Smooth muscle cell (in vitro differentiated cells): ENCODE measurements at regions not wholly inside any gene's neighbourhood (a gene's known extent, or its start where the extent isn't known, plus 50 kb on each side); places are given as distances from the start of the nearest gene placed in this dataset.
"Not testable (repeated sequence)": the region's sequence is repeated elsewhere in the genome, so short reads cannot be mapped to it uniquely, and the experiment has no call there.

Experiments used
- DNase-seq: peaks from one replicate; lab custom pipeline; 2025; ENCODE audit not compliant: unreplicated experiment; lab: John Stamatoyannopoulos, UW
- H2AFZ ChIP-seq: fragments of 200-600 bp; sonication (generic); 2 replicates; pipeline ENCODE4 v1.6.0; 2016; ENCODE audit warnings: antibody characterized with exemption, low read depth, mild to moderate bottlenecking
- H3F3A ChIP-seq: fragments of 200-600 bp; sonication (generic); 2 replicates; pipeline ENCODE4 v1.6.0; 2017; ENCODE audit warnings: antibody characterized with exemption, low read depth
- H3K27ac ChIP-seq: fragments of 200-600 bp; sonication (generic); 2 replicates; pipeline ENCODE4 v1.5.1; 2016; ENCODE audit warnings: low read depth, mild to moderate bottlenecking
- H3K27me3 ChIP-seq: fragments of 200-600 bp; sonication (generic); 2 replicates; pipeline ENCODE4 v1.6.1; 2016; ENCODE audit warnings: low read depth, mild to moderate bottlenecking
- H3K36me3 ChIP-seq: fragments of 200-600 bp; sonication (generic); 2 replicates; pipeline ENCODE4 v1.5.1; 2016; ENCODE audit warnings: low read depth
- H3K4me1 ChIP-seq: fragments of 200-600 bp; sonication (generic); 2 replicates; pipeline ENCODE4 v1.5.1; 2016; ENCODE audit warnings: low read depth
- H3K4me2 ChIP-seq: fragments of 200-600 bp; sonication (generic); 2 replicates; pipeline ENCODE4 v1.6.0; 2016; ENCODE audit warnings: mild to moderate bottlenecking
- H3K4me3 ChIP-seq: fragments of 200-600 bp; sonication (generic); 2 replicates; pipeline ENCODE4 v1.5.1; 2016; ENCODE audit warnings: mild to moderate bottlenecking
- H3K79me2 ChIP-seq: fragments of 200-600 bp; sonication (generic); 2 replicates; pipeline ENCODE4 v1.6.0; 2016; ENCODE audit warnings: low read depth, mild to moderate bottlenecking
- H3K9ac ChIP-seq: fragments of 200-600 bp; sonication (generic); 2 replicates; pipeline ENCODE4 v1.6.0; 2016; ENCODE audit warnings: low read depth
- H3K9me3 ChIP-seq: fragments of 200-600 bp; sonication (generic); replicated peaks from 2 replicates; pipeline ENCODE4 v1.5.1; 2016; ENCODE audit warnings: low read depth
- H4K20me1 ChIP-seq: fragments of 200-600 bp; sonication (generic); 2 replicates; pipeline ENCODE4 v1.6.0; 2016; ENCODE audit warnings: low read depth
- WGBS: methylation state at CpG from one replicate; pipeline ENCODE4 v1.1.7; 2016; ENCODE audit warnings: low lambda C conversion rate; 5-methylcytosine and 5-hydroxymethylcytosine counted together
- TF ChIP-seq, protein P1 (sequence below): fragments of 200-600 bp; sonication (generic); IDR thresholded peaks from 2 replicates; pipeline ENCODE4 v1.5.1; 2017; ENCODE audit warnings: borderline replicate concordance, mild to moderate bottlenecking, antibody characterized with exemption; ENCODE audit not compliant: insufficient read depth, poor library complexity, severe bottlenecking

DNA sequence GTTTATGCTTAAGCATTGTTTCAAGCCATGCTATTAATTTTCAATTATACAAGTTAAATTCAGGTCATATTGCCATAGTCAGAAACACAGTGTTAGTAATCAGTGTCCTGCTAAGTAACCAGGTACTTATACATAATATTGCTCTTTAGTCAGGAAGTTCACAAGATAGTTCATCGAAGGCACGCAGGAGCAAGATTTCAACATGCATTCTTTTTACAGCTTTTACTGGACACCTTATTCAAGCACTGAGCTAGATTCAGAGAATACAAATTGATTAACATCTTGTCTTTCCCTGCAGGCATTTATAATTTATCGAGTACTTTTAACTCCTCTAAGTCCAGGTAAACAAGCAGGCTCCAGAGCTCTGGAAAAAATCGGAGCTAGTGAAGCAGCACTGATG is 202.3 kb upstream of the BRINP3 start:
- Histone ChIP-seq H3K27me3 (no peaks in the 10 kb centered on the region), H3K9ac (no peak overlapping the region), H3K27ac (no peak overlapping the region), H3F3A (no peaks in the 10 kb centered on the region), H3K4me2 (no peak overlapping the region), H3K36me3 (no peaks in the 10 kb centered on the region), H3K4me3 (no peak overlapping the region), H4K20me1 (no peaks in the 10 kb centered on the region), H2AFZ (no peak overlapping the region), H3K9me3 (no peaks in the 10 kb centered on the region), H3K79me2 (no peaks in the 10 kb centered on the region), H3K4me1 (no peaks in the 10 kb centered on the region)
- TF ChIP-seq, protein P1, sequence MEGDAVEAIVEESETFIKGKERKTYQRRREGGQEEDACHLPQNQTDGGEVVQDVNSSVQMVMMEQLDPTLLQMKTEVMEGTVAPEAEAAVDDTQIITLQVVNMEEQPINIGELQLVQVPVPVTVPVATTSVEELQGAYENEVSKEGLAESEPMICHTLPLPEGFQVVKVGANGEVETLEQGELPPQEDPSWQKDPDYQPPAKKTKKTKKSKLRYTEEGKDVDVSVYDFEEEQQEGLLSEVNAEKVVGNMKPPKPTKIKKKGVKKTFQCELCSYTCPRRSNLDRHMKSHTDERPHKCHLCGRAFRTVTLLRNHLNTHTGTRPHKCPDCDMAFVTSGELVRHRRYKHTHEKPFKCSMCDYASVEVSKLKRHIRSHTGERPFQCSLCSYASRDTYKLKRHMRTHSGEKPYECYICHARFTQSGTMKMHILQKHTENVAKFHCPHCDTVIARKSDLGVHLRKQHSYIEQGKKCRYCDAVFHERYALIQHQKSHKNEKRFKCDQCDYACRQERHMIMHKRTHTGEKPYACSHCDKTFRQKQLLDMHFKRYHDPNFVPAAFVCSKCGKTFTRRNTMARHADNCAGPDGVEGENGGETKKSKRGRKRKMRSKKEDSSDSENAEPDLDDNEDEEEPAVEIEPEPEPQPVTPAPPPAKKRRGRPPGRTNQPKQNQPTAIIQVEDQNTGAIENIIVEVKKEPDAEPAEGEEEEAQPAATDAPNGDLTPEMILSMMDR: no peak
- WGBS: 80% methylated on average over 4 of the region's 4 CpGs
- no peak for DNase-seq

DNA sequence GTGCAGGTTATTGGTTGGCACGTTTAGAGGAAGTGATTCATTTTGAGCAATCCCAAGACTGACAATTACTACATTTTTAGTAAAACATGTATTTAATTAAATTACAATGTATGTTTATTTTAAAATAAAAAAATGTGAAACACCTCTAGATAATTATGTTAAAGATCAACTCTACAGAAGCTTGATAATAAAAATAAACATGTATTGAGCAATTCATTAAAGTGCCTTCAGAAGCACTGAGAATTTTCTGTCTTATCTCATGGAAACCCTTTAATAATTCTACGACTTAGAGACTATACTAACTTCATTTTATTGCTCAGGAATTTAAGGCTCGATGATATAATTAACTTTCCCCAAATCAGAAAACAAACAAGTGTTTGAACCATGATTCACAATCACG is 208.0 kb upstream of the BRINP3 start:
- no peaks in the 10 kb centered on the region for H3F3A ChIP-seq
- no peak overlapping the region for H3K4me3 ChIP-seq
- no peaks in the 10 kb centered on the region for H3K9me3 ChIP-seq
- WGBS: 87% methylated on average over 4 of the region's 4 CpGs
- H3K27ac ChIP-seq: no peak overlapping the region
- TF ChIP-seq, protein P1: no peak
- H2AFZ ChIP-seq: no peak overlapping the region
- no peaks in the 10 kb centered on the region for H3K79me2 ChIP-seq
- H4K20me1 ChIP-seq: no peaks in the 10 kb centered on the region
- no peak for DNase-seq
- no peak overlapping the region for H3K4me2 ChIP-seq
- no peak overlapping the region for H3K9ac ChIP-seq
- H3K4me1 ChIP-seq: no peaks in the 10 kb centered on the region
- no peaks in the 10 kb centered on the region for H3K36me3 ChIP-seq
- H3K27me3 ChIP-seq: no peaks in the 10 kb centered on the region

DNA sequence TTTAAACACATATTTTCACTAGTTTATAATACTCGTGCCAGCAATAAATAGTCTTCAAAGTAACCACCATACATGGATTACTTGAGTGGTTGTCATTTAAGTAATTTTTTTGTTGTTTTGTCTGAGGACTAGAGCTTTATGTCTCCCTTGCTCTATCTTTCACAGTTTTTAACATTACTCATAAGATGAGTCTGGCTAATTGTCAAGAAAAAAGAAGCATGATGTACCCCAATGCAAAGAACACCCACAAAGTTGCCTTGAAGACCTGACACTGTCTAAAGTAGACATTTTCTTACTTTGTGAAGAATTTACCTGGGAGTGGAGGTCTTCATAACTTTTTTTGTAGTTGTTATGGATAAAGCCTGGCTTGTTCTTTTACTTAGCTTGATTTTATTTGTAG is 210.4 kb upstream of the BRINP3 start:
- no peaks in the 10 kb centered on the region for H3K27me3 ChIP-seq
- DNase-seq: no peak
- no peaks in the 10 kb centered on the region for H3K4me1 ChIP-seq
- H3K9me3 ChIP-seq: no peaks in the 10 kb centered on the region
- no peak overlapping the region for H3K4me3 ChIP-seq
- TF ChIP-seq, protein P1: no peak
- no peak overlapping the region for H3K9ac ChIP-seq
- H2AFZ ChIP-seq: no peak overlapping the region
- no peaks in the 10 kb centered on the region for H3K79me2 ChIP-seq
- H3K4me2 ChIP-seq: no peak overlapping the region
- H3F3A ChIP-seq: no peaks in the 10 kb centered on the region
- H4K20me1 ChIP-seq: no peaks in the 10 kb centered on the region
- 84% methylated on average over 1 of the region's 1 CpG for WGBS
- H3K36me3 ChIP-seq: no peaks in the 10 kb centered on the region
- no peak overlapping the region for H3K27ac ChIP-seq

DNA sequence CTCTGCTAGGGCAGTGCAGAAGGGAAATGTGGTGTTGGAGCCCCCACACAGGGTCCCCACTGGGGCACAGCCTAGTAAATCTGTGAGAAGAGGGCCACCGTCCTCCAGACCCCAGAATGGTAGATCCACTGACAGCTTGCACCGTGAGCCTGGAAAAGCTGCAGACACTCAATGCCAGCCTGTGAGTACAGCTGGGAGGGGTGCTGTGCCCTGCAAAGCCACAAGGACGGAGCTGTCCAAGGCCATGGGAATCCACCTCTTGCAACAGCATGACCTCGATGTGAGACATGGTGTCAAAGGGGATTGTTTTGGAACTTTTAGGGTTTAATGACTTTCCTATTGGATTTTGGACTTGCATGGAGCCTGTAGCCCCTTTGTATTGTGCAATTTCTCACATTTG is 220.8 kb upstream of the BRINP3 start:
- H3K27me3 ChIP-seq, H4K20me1 ChIP-seq, H3K36me3 ChIP-seq, H3K9me3 ChIP-seq, H3K4me3 ChIP-seq, H3K9ac ChIP-seq, H2AFZ ChIP-seq, H3F3A ChIP-seq, DNase-seq, H3K4me2 ChIP-seq, H3K79me2 ChIP-seq, H3K4me1 ChIP-seq, H3K27ac ChIP-seq: not testable (repeated sequence)
- WGBS: 92% methylated on average over 4 of the region's 4 CpGs
